ENCODE measurements at regions not wholly inside any gene's neighbourhood (a gene's known extent, or its start where the extent isn't known, plus 50 kb on each side); places are given as distances from the start of the nearest gene placed in this dataset.

DNA sequence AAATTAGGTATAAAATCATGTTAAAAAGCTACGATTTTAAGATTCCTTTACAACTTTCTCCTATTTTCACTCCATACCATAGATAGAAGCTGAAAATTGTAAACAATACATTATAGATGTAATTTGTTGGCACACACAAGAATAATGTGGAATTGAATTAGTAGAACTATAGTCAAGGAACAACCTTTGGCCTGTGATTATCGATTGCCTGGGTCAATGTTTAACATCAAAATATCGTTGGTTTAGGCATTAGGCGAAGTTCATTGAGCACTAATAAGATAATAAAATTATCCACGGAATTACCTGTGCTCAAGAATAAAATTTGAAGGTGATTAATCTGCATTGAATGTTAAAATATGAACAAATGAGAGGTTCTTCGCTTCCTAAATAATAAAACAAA, 455.1 kb upstream of the ZP4 start:
- Histone ChIP-seq H3K27ac (ENCODE audit: extremely low read depth, low read depth, low read length) (no peak overlapping the region), H3K4me1 (ENCODE audit: control insufficient read depth, insufficient read depth, low read length) (no peaks in the 10 kb centered on the region), H3K4me3 (ENCODE audit: low read depth, low read length) (no peak overlapping the region), H3K36me3 (ENCODE audit: control insufficient read depth in 2 of 2, insufficient read depth in 1 of 2, low read length in 2 of 2) (no peaks in the 10 kb centered on the region), H3K9me3 (ENCODE audit: control insufficient read depth, insufficient read depth, low read depth, low read length) (no peaks in the 10 kb centered on the region)
- ChIA-PET CTCF (no interaction called here), POLR2A (no interaction called here)
- TF ChIP-seq, protein P1, sequence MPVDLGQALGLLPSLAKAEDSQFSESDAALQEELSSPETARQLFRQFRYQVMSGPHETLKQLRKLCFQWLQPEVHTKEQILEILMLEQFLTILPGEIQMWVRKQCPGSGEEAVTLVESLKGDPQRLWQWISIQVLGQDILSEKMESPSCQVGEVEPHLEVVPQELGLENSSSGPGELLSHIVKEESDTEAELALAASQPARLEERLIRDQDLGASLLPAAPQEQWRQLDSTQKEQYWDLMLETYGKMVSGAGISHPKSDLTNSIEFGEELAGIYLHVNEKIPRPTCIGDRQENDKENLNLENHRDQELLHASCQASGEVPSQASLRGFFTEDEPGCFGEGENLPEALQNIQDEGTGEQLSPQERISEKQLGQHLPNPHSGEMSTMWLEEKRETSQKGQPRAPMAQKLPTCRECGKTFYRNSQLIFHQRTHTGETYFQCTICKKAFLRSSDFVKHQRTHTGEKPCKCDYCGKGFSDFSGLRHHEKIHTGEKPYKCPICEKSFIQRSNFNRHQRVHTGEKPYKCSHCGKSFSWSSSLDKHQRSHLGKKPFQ (tag by site-specific recombination; IDR thresholded peaks at IDR 0.05), result no peak
- TF ChIP-seq WT1 (tag by site-specific recombination; IDR thresholded peaks at IDR 0.05) (no peak), KLF1 (tag by site-specific recombination; IDR thresholded peaks at IDR 0.05) (no peak), ZNF146 (tag by site-specific recombination; IDR thresholded peaks at IDR 0.05) (no peak), ZNF202 (tag by site-specific recombination; IDR thresholded peaks at IDR 0.05; ENCODE audit: borderline replicate concordance) (no peak), ZNF138 (tag by site-specific recombination; IDR thresholded peaks at IDR 0.05; ENCODE audit: borderline replicate concordance) (no peak), ZNF558 (tag by site-specific recombination; IDR thresholded peaks at IDR 0.05) (no peak), ZBTB17 (tag by site-specific recombination; IDR thresholded peaks at IDR 0.05) (no peak), YY2 (tag by site-specific recombination; IDR thresholded peaks at IDR 0.05) (no peak)
- TF ChIP-seq, protein P2, sequence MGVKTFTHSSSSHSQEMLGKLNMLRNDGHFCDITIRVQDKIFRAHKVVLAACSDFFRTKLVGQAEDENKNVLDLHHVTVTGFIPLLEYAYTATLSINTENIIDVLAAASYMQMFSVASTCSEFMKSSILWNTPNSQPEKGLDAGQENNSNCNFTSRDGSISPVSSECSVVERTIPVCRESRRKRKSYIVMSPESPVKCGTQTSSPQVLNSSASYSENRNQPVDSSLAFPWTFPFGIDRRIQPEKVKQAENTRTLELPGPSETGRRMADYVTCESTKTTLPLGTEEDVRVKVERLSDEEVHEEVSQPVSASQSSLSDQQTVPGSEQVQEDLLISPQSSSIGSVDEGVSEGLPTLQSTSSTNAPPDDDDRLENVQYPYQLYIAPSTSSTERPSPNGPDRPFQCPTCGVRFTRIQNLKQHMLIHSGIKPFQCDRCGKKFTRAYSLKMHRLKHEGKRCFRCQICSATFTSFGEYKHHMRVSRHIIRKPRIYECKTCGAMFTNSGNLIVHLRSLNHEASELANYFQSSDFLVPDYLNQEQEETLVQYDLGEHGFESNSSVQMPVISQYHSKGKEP (tag by site-specific recombination; IDR thresholded peaks at IDR 0.05), result no peak
- TF ChIP-seq, protein P3, sequence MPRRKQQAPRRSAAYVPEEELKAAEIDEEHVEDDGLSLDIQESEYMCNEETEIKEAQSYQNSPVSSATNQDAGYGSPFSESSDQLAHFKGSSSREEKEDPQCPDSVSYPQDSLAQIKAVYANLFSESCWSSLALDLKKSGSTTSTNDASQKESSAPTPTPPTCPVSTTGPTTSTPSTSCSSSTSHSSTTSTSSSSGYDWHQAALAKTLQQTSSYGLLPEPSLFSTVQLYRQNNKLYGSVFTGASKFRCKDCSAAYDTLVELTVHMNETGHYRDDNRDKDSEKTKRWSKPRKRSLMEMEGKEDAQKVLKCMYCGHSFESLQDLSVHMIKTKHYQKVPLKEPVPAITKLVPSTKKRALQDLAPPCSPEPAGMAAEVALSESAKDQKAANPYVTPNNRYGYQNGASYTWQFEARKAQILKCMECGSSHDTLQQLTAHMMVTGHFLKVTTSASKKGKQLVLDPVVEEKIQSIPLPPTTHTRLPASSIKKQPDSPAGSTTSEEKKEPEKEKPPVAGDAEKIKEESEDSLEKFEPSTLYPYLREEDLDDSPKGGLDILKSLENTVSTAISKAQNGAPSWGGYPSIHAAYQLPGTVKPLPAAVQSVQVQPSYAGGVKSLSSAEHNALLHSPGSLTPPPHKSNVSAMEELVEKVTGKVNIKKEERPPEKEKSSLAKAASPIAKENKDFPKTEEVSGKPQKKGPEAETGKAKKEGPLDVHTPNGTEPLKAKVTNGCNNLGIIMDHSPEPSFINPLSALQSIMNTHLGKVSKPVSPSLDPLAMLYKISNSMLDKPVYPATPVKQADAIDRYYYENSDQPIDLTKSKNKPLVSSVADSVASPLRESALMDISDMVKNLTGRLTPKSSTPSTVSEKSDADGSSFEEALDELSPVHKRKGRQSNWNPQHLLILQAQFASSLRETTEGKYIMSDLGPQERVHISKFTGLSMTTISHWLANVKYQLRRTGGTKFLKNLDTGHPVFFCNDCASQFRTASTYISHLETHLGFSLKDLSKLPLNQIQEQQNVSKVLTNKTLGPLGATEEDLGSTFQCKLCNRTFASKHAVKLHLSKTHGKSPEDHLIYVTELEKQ (tag by site-specific recombination; IDR thresholded peaks at IDR 0.05; ENCODE audit: borderline replicate concordance), result no peak

DNA sequence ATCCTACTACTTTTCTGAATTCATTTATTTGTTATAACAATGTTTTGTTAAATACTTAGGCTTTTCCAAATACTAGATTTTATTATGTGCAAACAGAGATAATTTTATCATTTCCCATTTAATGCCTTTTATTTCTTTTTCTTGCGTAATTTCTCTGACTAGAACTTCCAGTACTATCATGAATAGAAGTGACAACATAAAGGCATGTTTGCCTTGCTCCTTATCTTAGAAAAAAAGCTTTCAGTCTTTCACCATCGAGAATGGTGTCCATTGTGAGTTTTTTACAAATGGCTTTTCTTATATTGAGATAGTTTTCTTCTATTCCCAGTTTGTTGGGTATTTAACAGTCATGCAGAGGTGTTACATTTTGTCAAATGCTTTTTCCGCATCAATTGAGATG, 453.1 kb upstream of the ZP4 start:
- Histone ChIP-seq H3K4me1 (ENCODE audit: control insufficient read depth, insufficient read depth, low read length) (no peaks in the 10 kb centered on the region), H3K4me3 (ENCODE audit: low read depth, low read length) (no peak overlapping the region), H3K36me3 (ENCODE audit: control insufficient read depth in 2 of 2, insufficient read depth in 1 of 2, low read length in 2 of 2) (no peaks in the 10 kb centered on the region), H3K27ac (ENCODE audit: extremely low read depth, low read depth, low read length) (no peak overlapping the region), H3K9me3 (ENCODE audit: control insufficient read depth, insufficient read depth, low read depth, low read length) (no peaks in the 10 kb centered on the region)
- TF ChIP-seq ZNF555 (tag by site-specific recombination; conservative IDR thresholded peaks at IDR 0.05) (no peak), ZNF830 (tag by site-specific recombination; IDR thresholded peaks at IDR 0.05; ENCODE audit: low read depth) (no peak), ZNF202 (tag by site-specific recombination; IDR thresholded peaks at IDR 0.05; ENCODE audit: borderline replicate concordance) (no peak), ZNF777 (tag by site-specific recombination; IDR thresholded peaks at IDR 0.05; ENCODE audit: borderline replicate concordance) (no peak), GLI2 (tag by site-specific recombination; IDR thresholded peaks at IDR 0.05; ENCODE audit: borderline replicate concordance, low read depth) (no peak), ZNF2 (tag by site-specific recombination; IDR thresholded peaks at IDR 0.05) (no peak)
- CTCF ChIA-PET, result no interaction called here
- POLR2A ChIA-PET, result no interaction called here

DNA sequence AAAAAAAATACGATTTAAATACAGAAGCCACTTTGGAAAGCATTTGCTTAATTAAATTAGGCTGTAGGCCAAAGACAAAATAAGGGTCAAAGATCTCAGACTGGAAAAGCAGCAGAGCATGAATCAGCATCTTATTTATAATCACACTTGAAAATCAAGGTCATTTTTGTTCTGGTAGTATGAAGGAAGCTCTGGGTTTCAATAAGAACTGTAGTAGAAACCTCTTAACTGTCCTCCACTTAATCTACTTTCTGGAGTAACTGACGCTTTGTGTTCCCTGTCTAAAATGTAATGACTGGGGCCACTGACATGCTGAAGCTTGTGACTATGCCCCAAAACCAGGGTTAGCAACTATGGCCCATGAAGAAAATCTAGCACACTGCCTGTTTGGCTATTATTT, 450.7 kb upstream of the ZP4 start:
- Histone ChIP-seq H3K27ac (ENCODE audit: extremely low read depth, low read depth, low read length) (no peak overlapping the region), H3K36me3 (ENCODE audit: control insufficient read depth in 2 of 2, insufficient read depth in 1 of 2, low read length in 2 of 2) (no peaks in the 10 kb centered on the region), H3K9me3 (ENCODE audit: control insufficient read depth, insufficient read depth, low read depth, low read length) (no peaks in the 10 kb centered on the region), H3K4me1 (ENCODE audit: control insufficient read depth, insufficient read depth, low read length) (no peaks in the 10 kb centered on the region), H3K4me3 (ENCODE audit: low read depth, low read length) (no peak overlapping the region)
- TF ChIP-seq ZNF529 (tag by site-specific recombination; IDR thresholded peaks at IDR 0.05; ENCODE audit: insufficient replicate concordance) (no peak), ZFHX2 (tag by site-specific recombination; conservative IDR thresholded peaks at IDR 0.05) (no peak), YY1 (tag by site-specific recombination; IDR thresholded peaks at IDR 0.05) (no peak), ZNF274 (IDR thresholded peaks at IDR 0.05; ENCODE audit: low read length) (no peak), ZNF274 (tag by site-specific recombination; IDR thresholded peaks at IDR 0.05; ENCODE audit: borderline replicate concordance) (no peak), SETDB1 (IDR thresholded peaks at IDR 0.05; ENCODE audit: insufficient read length, low read length) (no peak), ZNF791 (tag by site-specific recombination; IDR thresholded peaks at IDR 0.05) (no peak), ZSCAN30 (tag by site-specific recombination; IDR thresholded peaks at IDR 0.05) (no peak), ZNF792 (tag by site-specific recombination; IDR thresholded peaks at IDR 0.05) (no peak)
- TF ChIP-seq, protein P4, sequence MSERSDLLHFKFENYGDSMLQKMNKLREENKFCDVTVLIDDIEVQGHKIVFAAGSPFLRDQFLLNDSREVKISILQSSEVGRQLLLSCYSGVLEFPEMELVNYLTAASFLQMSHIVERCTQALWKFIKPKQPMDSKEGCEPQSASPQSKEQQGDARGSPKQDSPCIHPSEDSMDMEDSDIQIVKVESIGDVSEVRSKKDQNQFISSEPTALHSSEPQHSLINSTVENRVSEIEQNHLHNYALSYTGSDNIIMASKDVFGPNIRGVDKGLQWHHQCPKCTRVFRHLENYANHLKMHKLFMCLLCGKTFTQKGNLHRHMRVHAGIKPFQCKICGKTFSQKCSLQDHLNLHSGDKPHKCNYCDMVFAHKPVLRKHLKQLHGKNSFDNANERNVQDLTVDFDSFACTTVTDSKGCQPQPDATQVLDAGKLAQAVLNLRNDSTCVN (tag by site-specific recombination; optimal IDR thresholded peaks at IDR 0.05), result no peak
- CTCF ChIA-PET, result interaction anchor here (0.6 kb wide), 1 partner anchor 535 kb away, joined by 3 read pairs; no protein-coding TSS in a partner anchor
- POLR2A ChIA-PET, result no interaction called here
